Activated naive CD4-positive, alpha-beta T cell treated with anti-CD3 and anti-CD28 coated beads, Interleukin-2, amount 50 U/mL, for 72 hours (primary cell): ENCODE measurements at regions not wholly inside any gene's neighbourhood (a gene's known extent, or its start where the extent isn't known, plus 50 kb on each side); places are given as distances from the start of the nearest gene placed in this dataset.

Experiments
- ATAC-seq, 2 donors: fragments of 150-1000 bp; cut with Tn5 transposase; 2 replicates each; pipeline ENCODE4 v1.10.0; 2021; ENCODE audit warnings: mild to moderate bottlenecking in 2 of 2, moderate library complexity in 2 of 2
- DNase-seq, 2 donors: peaks; one replicate each; pipeline ENCODE4 v3.0.0; 2021 to 2022; ENCODE audit warnings: low spot score in 2 of 2
- H3K27ac Mint-ChIP-seq, 2 donors: one replicate each; pipeline ENCODE4 v1.8.0; 2022; ENCODE audit warnings: mild to moderate bottlenecking in 2 of 2, mixed read lengths in 2 of 2
- H3K36me3 Mint-ChIP-seq, 2 donors: one replicate each; pipeline ENCODE4 v1.8.0; 2022; ENCODE audit warnings: mixed read lengths in 2 of 2
- H3K9me3 Mint-ChIP-seq, 2 donors: one replicate each; pipeline ENCODE4 v1.8.0; 2022; ENCODE audit warnings: mixed read lengths in 2 of 2

GRCh38 chrX:151796576-151796975, 62.0 kb downstream of the CNGA2 start:
- no peaks in the 10 kb centered on the region for H3K36me3 Mint-ChIP-seq
- DNase-seq (no peak), ATAC-seq (no peak)
- H3K27ac Mint-ChIP-seq, result no peak overlapping the region
- no peaks in the 10 kb centered on the region for H3K9me3 Mint-ChIP-seq

GRCh38 chrX:151801980-151802379, 67.4 kb downstream of the CNGA2 start:
- H3K27ac Mint-ChIP-seq, result no peak overlapping the region
- H3K36me3 Mint-ChIP-seq, result no peaks in the 10 kb centered on the region
- no peaks in the 10 kb centered on the region for H3K9me3 Mint-ChIP-seq
- ATAC-seq (no peak), DNase-seq (no peak)

GRCh38 chrX:151806967-151807540, 72.5 kb downstream of the CNGA2 start:
- no peaks in the 10 kb centered on the region for H3K36me3 Mint-ChIP-seq

GRCh38 chrX:151812661-151813060, 78.1 kb downstream of the CNGA2 start:
- Mint-ChIP-seq H3K9me3 (no peaks in the 10 kb centered on the region), H3K36me3 (no peaks in the 10 kb centered on the region), H3K27ac (no peak overlapping the region)
- DNase-seq, result no peak
- ATAC-seq, result no peak

More at GRCh38 chrX:151806967-151807540, 72.5 kb downstream of the CNGA2 start:
- ATAC-seq (no peak), DNase-seq (no peak)
- Mint-ChIP-seq H3K27ac (no peak overlapping the region), H3K9me3 (no peaks in the 10 kb centered on the region)

GRCh38 chrX:151814767-151815166, 80.2 kb downstream of the CNGA2 start:
- Mint-ChIP-seq H3K27ac (no peak overlapping the region), H3K36me3 (no peaks in the 10 kb centered on the region), H3K9me3 (no peaks in the 10 kb centered on the region)
- ATAC-seq, result no peak
- no peak for DNase-seq

- ATAC-seq, result no peak
- H3K9me3 Mint-ChIP-seq, result no peaks in the 10 kb centered on the region
These were observed 80.9 kb downstream of the CNGA2 start for GRCh38 chrX:151815398-151815797.

GRCh38 chrX:151816934-151817333, 82.4 kb downstream of the CNGA2 start:
- ATAC-seq (no peak), DNase-seq (no peak)
- H3K36me3 Mint-ChIP-seq, result no peaks in the 10 kb centered on the region
- no peaks in the 10 kb centered on the region for H3K9me3 Mint-ChIP-seq
- no peak overlapping the region for H3K27ac Mint-ChIP-seq

More at GRCh38 chrX:151815398-151815797, 80.9 kb downstream of the CNGA2 start:
- no peaks in the 10 kb centered on the region for H3K36me3 Mint-ChIP-seq
- H3K27ac Mint-ChIP-seq, result no peak overlapping the region
- DNase-seq, result no peak

GRCh38 chrX:151818828-151819227, 84.3 kb downstream of the CNGA2 start:
- H3K36me3 Mint-ChIP-seq, result no peaks in the 10 kb centered on the region
- ATAC-seq (no peak), DNase-seq (no peak)
- H3K9me3 Mint-ChIP-seq, result no peaks in the 10 kb centered on the region
- no peak overlapping the region for H3K27ac Mint-ChIP-seq

- DNase-seq (no peak), ATAC-seq (no peak)
- Mint-ChIP-seq H3K9me3 (no peaks in the 10 kb centered on the region), H3K27ac (no peak overlapping the region), H3K36me3 (no peaks in the 10 kb centered on the region)
These were observed 86.7 kb downstream of the CNGA2 start for GRCh38 chrX:151821226-151821625.

- no peaks in the 10 kb centered on the region for H3K36me3 Mint-ChIP-seq
- no peak overlapping the region for H3K27ac Mint-ChIP-seq
- no peaks in the 10 kb centered on the region for H3K9me3 Mint-ChIP-seq
- ATAC-seq (no peak), DNase-seq (no peak)
These were observed 87.7 kb upstream of the MAGEA4 start for GRCh38 chrX:151825007-151825406.

- H3K9me3 Mint-ChIP-seq, result no peaks in the 10 kb centered on the region
- H3K36me3 Mint-ChIP-seq, result no peaks in the 10 kb centered on the region
- no peak for DNase-seq
- H3K27ac Mint-ChIP-seq, result no peak overlapping the region
- ATAC-seq, result no peak
These were observed 86.7 kb upstream of the MAGEA4 start for GRCh38 chrX:151825925-151826485.

- Mint-ChIP-seq H3K36me3 (no peaks in the 10 kb centered on the region), H3K27ac (no peak overlapping the region), H3K9me3 (no peaks in the 10 kb centered on the region)
- ATAC-seq, result no peak
- no peak for DNase-seq
These were observed 84.1 kb upstream of the MAGEA4 start for GRCh38 chrX:151828439-151829080.

GRCh38 chrX:151830911-151831310, 81.8 kb upstream of the MAGEA4 start:
- DNase-seq (no peak), ATAC-seq (no peak)
- H3K36me3 Mint-ChIP-seq, result no peaks in the 10 kb centered on the region
- no peaks in the 10 kb centered on the region for H3K9me3 Mint-ChIP-seq
- no peak overlapping the region for H3K27ac Mint-ChIP-seq

GRCh38 chrX:151852294-151852693, 60.4 kb upstream of the MAGEA4 start:
- ATAC-seq (no peak), DNase-seq (no peak)
- Mint-ChIP-seq H3K27ac (no peak overlapping the region), H3K9me3 (peaks cover 0 to 3% of the 10 kb centered on the region in 2 donors), H3K36me3 (no peaks in the 10 kb centered on the region)

GRCh38 chrX:151854726-151855495, 57.8 kb upstream of the MAGEA4 start:
- Mint-ChIP-seq H3K36me3 (no peaks in the 10 kb centered on the region), H3K9me3 (no peaks in the 10 kb centered on the region), H3K27ac (peak overlapping the region in 1 of 2 donors; percentile 8)
- ATAC-seq (no peak), DNase-seq (no peak)

GRCh38 chrX:151859481-151859880, 53.2 kb upstream of the MAGEA4 start:
- no peaks in the 10 kb centered on the region for H3K36me3 Mint-ChIP-seq
- no peaks in the 10 kb centered on the region for H3K9me3 Mint-ChIP-seq
- H3K27ac Mint-ChIP-seq, result no peak overlapping the region
- ATAC-seq (no peak), DNase-seq (no peak)

GRCh38 chrX:151860827-151861226, 51.9 kb upstream of the MAGEA4 start:
- ATAC-seq, result no peak
- Mint-ChIP-seq H3K36me3 (no peaks in the 10 kb centered on the region), H3K9me3 (no peaks in the 10 kb centered on the region), H3K27ac (no peak overlapping the region)
- DNase-seq, result no peak
